ENCODE measurements at regions not wholly inside any gene's neighbourhood (a gene's known extent, or its start where the extent isn't known, plus 50 kb on each side); places are given as distances from the start of the nearest gene placed in this dataset.
A peak's percentile ranks its signal among the peaks of the same experiment; 100 is the strongest.

DNA sequence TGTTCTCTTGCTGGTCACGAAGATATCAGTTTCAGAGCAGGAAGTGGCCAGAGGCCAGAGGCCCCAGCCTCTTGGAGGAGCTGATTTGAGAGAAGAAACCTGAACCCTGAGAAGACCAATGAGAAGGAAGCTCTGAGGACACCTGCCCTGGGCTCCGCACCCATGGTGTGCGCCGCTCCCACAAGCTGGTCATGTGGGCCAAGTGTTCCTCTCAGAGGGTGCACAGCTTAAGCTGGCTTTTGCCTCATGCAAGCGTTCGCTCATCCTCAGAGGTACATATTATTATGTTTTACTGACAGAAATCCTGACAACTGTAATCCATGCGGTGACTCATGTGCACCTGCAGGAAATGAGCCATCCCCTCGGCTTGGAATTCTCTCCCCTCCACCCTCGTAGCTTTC lies 316.1 kb upstream of the MYT1L start (continued):
- TF ChIP-seq, protein P1, sequence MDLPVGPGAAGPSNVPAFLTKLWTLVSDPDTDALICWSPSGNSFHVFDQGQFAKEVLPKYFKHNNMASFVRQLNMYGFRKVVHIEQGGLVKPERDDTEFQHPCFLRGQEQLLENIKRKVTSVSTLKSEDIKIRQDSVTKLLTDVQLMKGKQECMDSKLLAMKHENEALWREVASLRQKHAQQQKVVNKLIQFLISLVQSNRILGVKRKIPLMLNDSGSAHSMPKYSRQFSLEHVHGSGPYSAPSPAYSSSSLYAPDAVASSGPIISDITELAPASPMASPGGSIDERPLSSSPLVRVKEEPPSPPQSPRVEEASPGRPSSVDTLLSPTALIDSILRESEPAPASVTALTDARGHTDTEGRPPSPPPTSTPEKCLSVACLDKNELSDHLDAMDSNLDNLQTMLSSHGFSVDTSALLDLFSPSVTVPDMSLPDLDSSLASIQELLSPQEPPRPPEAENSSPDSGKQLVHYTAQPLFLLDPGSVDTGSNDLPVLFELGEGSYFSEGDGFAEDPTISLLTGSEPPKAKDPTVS (IDR thresholded peaks at IDR 0.05; ENCODE audit: low read depth, low read length): no peak
- no peak for TF ChIP-seq MYB (IDR thresholded peaks at IDR 0.05; ENCODE audit: borderline replicate concordance, low read depth, low read length)
- TF ChIP-seq SMARCA5 (IDR thresholded peaks at IDR 0.05): no peak

DNA sequence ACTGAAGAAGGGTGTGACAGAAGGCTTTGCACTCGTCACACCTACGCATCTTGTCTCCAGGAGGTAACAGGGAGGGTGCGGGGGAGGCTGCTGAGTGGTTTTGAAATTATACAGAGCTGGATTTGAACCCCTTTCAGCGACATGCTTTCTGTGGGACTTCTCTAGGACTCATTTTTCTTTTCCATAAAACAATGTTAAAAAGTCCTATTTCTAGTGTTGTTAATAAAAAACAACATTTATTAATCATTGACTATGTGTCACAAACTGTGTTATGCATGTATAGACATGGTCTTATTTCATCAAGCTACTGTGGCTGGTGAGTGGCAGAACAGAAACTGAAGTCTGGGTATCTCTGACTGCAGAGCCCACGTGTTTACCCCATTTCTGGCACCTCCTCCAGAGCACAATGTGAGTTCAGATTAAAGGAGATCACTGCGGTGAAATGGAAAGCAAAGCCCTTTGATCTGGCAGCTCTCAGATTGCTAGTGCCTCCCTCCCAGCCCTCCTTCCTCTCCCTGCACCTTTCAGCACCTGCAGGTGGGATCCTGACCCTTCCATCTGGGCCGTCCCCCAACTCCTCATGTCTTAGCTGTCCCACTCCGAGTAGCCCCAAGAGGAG lies 315.5 kb upstream of the MYT1L start:
- no peak for DNase-seq (ENCODE audit: low read depth, low spot score)
- no peaks in the 10 kb centered on the region for H3K27me3 ChIP-seq (replicated peaks in 1 of 2; ENCODE audit: control insufficient read depth in 2 of 2, insufficient read depth in 2 of 2, low read length in 1 of 2)
- RAD21 ChIA-PET (ENCODE audit: unreplicated experiment): no interaction called here
- H3K27ac ChIP-seq (ENCODE audit: control insufficient read depth, insufficient read depth): no peak overlapping the region
- H3K4me1 ChIP-seq (ENCODE audit: control insufficient read depth, insufficient read depth, low read length): no peaks in the 10 kb centered on the region
- intact Hi-C loops (cut with micrococcal nuclease; ENCODE audit: unreplicated experiment) (no loop called here), in situ Hi-C loops (cut with MboI) (no loop called here)
- no peaks in the 10 kb centered on the region for H4K20me1 ChIP-seq (ENCODE audit: control insufficient read depth, insufficient read depth)
- no peak overlapping the region for H3K9ac ChIP-seq (ENCODE audit: control insufficient read depth, insufficient read depth, low read length)
- H2AFZ ChIP-seq (ENCODE audit: control insufficient read depth, low read depth, low read length): no peak overlapping the region
- TF ChIP-seq, protein P2, sequence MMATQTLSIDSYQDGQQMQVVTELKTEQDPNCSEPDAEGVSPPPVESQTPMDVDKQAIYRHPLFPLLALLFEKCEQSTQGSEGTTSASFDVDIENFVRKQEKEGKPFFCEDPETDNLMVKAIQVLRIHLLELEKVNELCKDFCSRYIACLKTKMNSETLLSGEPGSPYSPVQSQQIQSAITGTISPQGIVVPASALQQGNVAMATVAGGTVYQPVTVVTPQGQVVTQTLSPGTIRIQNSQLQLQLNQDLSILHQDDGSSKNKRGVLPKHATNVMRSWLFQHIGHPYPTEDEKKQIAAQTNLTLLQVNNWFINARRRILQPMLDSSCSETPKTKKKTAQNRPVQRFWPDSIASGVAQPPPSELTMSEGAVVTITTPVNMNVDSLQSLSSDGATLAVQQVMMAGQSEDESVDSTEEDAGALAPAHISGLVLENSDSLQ (IDR thresholded peaks at IDR 0.05): peak; percentile 28; the same call in 1 of the 2 replicates
- TF ChIP-seq TCF12 (IDR thresholded peaks at IDR 0.05; ENCODE audit: low read depth, low read length): no peak
- ATAC-seq: peak; percentile 64
- BruUV-seq (replicated peaks): no TSS peak
- no peak overlapping the region for H3K4me2 ChIP-seq (ENCODE audit: control insufficient read depth, insufficient read depth)
- SMC1A ChIA-PET (ENCODE audit: uncharacterized antibody, unreplicated experiment): interaction anchor here (1.1 kb wide), 1 partner anchor 51 kb away, joined by 3 read pairs; no protein-coding TSS in a partner anchor
- H3K79me2 ChIP-seq (ENCODE audit: control insufficient read depth, insufficient read depth, low read length): no peaks in the 10 kb centered on the region
- H3K36me3 ChIP-seq (ENCODE audit: control insufficient read depth in 2 of 2, insufficient read depth in 2 of 2, low read length in 1 of 2): no peaks in the 10 kb centered on the region
- H3K9me3 ChIP-seq (replicated peaks; ENCODE audit: control insufficient read depth, insufficient read depth, low read length): no peaks in the 10 kb centered on the region; the same call in 2 of the 3 replicates
- WGBS (ENCODE audit: insufficient coverage, insufficient replicate concordance, low lambda C conversion rate, missing lambda C conversion rate): 27% methylated on average over 8 of the region's 8 CpGs
- no peak for FAIRE-seq
- CTCF ChIA-PET: interaction anchor here (0.6 kb wide), 1 partner anchor 11 kb away, joined by 3 read pairs; no protein-coding TSS in a partner anchor
- H3K4me3 ChIP-seq: no peak overlapping the region
- POLR2A ChIA-PET: no interaction called here

Measured in GM12878 (cell line).